Inflammatory macrophage (primary cell): ENCODE measurements at regions not wholly inside any gene's neighbourhood (a gene's known extent, or its start where the extent isn't known, plus 50 kb on each side); places are given as distances from the start of the nearest gene placed in this dataset.

Source experiments
- DNase-seq, 2 donors: peaks; one replicate each; pipeline ENCODE4 v3.0.0-alpha.2; 2020 to 2022

- no peak for DNase-seq
Observed at GRCh38 chr2:188077757-188078156, 213.9 kb upstream of the GULP1 start.

GRCh38 chr2:188078534-188078933 lies 213.1 kb upstream of the GULP1 start:
- no peak for DNase-seq

DNA sequence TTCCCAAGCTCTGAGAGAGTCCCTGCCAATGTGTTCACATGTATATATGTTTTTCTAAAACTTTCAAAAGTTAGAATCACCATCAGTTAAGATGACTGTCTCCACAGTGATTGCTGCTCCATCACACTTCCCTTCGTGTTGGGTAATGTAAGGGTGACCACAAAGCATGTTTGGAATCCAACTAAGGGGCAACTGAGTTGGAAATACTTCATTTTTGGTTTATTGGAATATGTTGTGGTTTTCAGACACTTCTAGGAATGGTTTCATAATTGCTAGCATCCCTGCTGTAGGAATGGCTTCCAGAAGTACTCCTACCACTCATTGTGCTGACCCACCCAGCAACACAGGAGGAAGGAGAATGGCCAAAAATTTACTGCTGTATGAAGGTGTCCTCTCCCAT lies 212.5 kb upstream of the GULP1 start:
- no peak for DNase-seq

DNA sequence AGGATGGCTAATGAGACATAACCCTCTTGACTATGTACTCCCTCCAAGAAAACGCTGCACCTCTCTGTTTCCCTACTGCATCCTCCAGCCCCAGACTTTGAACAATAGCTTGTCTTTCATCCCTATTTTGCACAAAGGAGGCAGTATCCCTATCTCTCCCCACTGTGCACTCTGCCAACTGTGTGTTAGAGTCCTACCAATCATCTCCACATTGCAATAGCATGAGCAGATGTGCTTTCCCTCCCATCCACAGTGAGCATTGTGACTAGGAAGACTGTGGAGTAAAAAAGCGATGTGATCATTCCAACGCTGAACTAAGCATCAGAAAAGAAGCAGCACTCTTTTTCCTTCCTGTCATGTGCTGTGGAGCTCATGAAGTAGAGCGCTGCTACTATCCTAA lies 206.3 kb upstream of the GULP1 start:
- DNase-seq, result no peak

DNA sequence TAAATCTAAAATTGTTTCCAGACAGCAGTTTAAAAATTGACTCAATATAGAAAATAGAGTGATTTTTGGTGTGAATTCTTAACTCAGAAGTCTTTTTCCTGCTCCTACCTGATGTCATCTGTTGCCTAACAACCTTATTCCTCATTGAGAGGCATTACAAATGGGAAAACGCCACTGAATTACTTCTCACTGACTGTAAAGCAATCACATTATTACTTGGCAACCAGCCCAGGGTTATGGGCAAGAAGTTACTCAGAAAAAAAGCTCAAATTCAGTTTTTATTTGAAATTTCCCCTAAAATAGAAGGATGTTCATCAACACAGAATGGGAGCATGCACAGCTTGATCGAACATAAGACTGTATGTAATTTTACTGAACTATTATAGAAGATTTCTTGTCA lies 201.8 kb upstream of the GULP1 start:
- DNase-seq, result no peak

DNA sequence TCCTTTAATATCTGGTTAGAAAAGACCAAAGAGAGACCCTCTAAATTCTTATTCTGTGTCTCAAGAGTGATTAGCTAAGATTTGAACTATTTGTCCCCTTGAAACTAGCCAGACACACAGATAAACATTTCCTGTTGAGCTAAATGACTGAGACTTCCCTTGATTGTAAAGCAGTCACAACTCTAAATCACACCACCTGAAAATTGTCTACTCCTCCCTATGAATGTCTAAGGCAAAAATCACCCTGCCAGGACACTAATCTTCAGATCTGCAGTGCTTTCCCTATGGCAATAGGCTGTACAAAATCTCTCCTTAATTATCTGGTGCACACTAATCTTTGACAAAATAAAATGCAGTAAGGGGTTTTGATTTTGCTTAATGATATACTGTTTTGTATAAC lies 200.5 kb upstream of the GULP1 start:
- no peak for DNase-seq

DNA sequence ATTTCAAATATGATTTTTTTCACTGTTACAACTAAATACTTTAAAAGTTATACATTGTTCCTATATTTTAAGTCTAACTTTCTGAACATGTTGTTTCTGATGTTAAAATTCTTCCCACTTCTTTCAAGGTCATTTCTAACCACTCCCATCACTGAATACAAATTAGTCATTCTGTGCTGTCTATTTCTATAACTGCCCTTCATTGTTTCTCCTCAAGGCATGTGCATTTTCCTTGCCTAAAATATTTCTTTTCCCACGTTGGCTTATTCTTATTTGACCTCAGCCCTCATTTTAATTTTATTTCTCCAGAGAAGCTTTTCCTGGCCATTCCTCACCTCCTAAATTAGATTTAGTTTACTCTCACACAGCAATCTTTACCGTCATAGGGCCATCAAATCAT lies 198.9 kb upstream of the GULP1 start:
- DNase-seq, result no peak

- no peak for DNase-seq
Observed at GRCh38 chr2:188096910-188097309, 194.8 kb upstream of the GULP1 start.

DNA sequence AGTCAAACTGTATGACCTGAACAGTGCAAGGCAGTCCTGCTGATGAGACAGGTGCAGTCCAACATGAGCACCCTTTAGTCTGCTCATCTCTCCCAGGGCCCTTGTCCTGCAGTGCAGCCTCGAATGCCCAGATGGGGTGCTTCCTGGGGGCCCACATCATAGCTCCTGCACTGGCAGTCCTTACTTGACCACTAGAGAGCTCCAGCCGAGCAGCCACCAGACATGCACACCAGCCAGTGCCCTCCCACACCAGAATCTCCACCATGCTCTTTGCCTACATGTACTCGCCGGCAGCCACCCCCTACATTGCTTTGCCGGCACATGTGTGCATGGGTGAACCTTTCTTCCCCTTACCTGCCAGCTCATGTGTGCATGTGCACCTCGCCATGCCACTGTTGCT lies 188.8 kb upstream of the GULP1 start:
- no peak for DNase-seq

DNA sequence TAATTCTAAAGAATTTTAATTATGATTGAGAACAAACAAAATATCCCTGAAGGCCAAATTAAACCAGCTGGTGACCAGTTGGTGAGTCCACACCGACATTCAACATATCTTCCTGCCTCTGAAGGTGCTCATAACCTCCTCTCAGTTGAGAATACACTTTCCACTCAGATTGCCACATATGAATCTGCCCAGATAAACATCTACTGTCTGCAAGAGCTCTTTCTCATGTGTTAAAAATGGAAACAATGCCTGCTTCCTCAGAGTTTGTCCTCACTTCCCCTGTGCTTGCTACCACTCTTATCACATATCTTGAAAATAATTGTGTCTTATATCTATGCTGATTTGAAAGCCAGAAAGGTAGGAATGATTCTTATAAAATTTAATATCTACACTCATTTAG lies 177.7 kb upstream of the GULP1 start:
- no peak for DNase-seq

DNA sequence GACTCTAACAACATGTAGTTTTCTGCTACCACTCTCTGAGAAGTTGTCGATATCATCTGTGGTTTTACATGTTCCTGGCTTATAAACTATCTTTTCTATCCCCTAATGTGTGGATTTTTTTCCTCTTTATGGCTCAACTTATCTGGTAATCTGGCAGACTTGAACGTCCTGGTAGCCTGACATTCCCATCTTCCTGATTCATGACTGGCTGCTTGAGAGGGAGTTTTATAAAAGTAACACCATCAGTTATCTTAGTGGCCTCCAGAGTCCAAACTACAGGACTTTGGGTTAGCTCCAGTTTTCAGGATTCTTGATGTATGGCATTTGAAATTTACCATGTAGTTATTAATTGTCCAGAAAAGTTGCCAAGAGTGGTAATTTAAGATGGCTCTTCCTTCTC lies 174.0 kb upstream of the GULP1 start:
- no peak for DNase-seq

GRCh38 chr2:188118431-188118830 lies 173.2 kb upstream of the GULP1 start:
- no peak for DNase-seq

- no peak for DNase-seq
Observed at GRCh38 chr2:188119112-188119838, 172.4 kb upstream of the GULP1 start.

DNA sequence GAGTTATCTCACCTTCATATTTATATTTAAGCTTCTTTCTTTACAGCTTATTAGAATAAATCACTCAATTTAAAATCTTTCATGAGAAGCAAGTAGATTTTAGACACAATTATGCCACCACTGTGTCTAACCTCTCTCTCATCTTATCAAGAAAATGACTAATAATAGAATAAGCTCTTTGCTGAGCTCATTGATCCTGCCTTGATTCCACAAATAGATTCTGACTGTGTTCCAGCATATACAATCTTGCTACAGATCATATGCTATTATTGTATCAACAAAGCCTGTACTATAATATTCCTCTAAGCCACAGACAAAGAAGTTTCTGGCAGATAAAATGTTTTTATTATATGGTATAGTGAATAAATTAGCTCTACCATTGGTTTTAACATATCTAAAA lies 168.7 kb upstream of the GULP1 start:
- no peak for DNase-seq

DNA sequence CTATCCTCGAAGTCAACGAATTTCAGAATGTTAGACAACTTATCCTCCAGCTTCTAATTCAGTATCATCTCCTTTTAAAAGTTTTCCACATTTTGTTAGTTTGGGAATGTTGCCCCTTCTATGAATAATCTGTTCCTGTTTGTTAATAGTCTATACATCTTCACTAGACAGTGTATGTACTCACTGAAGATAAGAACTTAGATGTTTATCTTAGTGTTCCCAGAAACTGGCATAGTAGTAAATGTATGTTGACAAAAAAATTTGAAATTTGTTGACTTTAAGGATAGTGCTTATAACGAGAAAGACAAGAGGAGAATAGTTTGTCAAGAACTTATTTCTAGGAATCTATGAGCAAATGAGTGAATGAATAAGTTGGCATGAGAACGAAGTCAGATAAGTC lies 162.0 kb upstream of the GULP1 start:
- DNase-seq, result no peak

GRCh38 chr2:188130317-188130716 lies 161.4 kb upstream of the GULP1 start:
- no peak for DNase-seq

- no peak for DNase-seq
Observed at GRCh38 chr2:188131281-188131680, 160.4 kb upstream of the GULP1 start.

DNA sequence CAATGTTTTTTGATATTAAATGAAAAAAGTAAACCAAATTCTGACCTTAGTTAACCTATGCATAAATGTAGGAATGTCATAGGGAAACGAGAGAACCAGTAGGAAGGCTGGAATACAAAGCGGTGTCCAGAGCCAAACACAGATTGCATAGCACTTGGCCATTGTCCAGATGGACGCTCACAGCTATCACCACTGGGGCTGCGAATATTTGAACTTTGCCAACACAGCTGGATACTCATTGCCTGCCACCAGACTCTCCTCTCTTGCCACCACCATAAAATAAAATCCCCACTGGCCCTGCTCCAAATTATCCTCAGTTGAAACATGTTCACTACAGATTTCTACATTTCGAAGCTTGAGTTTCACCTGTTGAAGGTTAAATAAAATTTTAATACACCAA lies 159.3 kb upstream of the GULP1 start:
- DNase-seq, result no peak

DNA sequence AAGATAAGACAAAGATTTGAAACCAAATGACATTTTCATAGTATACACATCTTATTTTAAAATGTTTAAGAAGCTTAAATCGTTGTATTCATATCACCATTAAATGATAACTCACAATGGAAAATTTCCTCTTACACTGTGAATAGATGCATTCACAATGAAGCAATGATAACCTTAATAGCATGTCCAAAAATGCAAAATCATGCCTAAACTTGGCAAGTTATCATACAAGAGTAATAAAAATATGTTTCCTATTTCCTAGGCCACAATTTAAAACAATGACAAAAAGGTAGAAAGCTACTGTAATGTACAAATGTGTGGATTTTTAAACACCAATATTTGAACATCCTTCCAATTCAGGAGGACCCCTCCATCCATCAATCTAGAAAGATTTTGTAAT lies 157.4 kb upstream of the GULP1 start:
- DNase-seq, result no peak

- no peak for DNase-seq
Observed at GRCh38 chr2:188138313-188138712, 153.4 kb upstream of the GULP1 start.

DNA sequence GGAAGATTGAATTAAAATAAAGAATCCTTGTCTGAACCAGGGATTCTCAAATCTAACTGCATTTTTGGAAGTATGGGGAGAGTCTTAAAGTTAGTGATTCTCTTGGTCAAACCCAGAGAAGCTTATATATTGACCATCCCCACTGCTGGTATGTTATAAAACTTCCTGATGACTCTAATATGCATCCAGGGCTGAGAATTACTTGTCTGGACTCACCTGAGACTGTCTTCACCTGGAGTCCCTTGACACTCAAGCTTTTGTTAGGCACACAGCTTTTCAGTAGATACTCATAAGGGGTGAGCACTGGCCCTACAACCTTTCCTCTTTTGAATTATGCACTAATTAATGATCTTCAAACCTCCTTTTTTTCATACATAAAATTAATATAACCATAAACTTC lies 149.6 kb upstream of the GULP1 start:
- no peak for DNase-seq

DNA sequence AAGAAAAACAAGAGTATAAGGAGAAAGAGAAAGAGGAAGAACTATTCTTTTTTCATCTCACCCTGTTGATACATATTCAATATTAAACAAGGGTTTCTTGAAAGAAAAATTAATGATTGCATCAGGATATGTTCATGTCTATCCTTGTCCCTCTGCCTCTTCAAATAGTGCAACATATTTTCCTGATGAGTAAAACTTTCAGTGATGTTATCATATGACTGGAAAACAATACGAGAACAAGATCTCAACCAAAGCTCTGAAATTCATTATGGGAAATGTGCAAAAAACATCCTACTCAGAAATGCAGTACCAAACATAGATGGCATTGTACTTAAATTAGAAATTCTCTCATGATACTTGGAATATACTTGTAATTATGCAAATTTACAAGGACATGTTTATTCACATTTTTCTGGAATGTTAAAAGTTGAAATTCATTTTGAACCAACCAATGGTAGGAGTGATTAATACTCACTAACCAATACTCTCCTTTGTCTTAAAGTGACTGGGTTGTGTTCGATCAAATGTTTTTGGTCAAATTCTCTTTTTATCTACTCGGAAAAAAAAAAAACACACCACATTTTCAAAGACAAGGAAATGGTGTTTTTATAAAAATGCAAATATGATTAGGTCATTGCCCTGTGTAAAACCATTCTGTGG lies 148.9 kb upstream of the GULP1 start:
- DNase-seq, result no peak

DNA sequence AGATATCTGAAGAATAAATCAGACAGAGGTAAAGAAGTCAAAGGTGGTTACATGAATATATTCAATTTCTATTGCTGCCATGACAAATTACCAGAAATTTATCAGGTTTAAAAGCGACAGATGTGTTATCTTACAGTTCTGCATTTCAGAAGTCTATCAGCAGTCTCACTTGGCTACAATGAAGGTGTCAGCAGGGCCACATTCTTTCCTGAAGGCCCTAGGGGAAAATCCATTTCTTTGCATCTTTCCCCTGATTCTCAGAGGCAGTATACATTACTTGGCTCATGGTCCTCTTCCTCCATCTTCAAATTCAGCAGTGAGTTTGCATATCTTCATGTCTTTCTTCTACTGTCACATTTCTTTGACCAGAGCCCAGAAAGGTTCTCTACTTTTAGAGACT lies 145.8 kb upstream of the GULP1 start:
- DNase-seq, result no peak

DNA sequence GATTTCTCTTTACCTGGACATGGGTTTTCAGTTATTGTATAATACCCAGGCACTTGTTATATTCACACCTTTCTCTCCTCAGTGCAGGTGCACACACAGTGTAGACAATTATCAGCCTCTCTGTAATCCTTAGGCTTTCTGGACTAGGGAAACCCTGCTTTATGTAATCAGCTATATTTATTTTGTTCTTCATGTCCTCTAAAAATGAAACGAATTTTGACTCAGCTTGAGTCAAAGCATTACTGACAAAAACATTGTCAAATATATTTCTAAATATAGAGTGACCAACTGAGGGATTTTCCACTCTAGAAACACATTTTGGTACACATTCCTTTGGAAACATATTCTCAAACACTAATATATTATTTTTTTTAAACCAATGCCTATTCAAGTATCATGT lies 144.8 kb upstream of the GULP1 start:
- no peak for DNase-seq

GRCh38 chr2:188151670-188152069 lies 140.0 kb upstream of the GULP1 start:
- DNase-seq, result no peak
